GM12878 (cell line): ENCODE measurements at regions not wholly inside any gene's neighbourhood (a gene's known extent, or its start where the extent isn't known, plus 50 kb on each side); places are given as distances from the start of the nearest gene placed in this dataset.

Experiments used
- CREB1 ChIP-seq: IDR thresholded peaks from 2 replicates; pipeline ENCODE4 v1.6.1; 2012; ENCODE audit warnings: low read depth, mild to moderate bottlenecking, inconsistent platforms
- NFIC ChIP-seq: IDR thresholded peaks from 2 replicates; pipeline ENCODE4 v1.6.1; 2012; ENCODE audit warnings: low read depth, mild to moderate bottlenecking, inconsistent platforms, low read length, moderate library complexity
- POLR2A ChIP-seq: IDR thresholded peaks from 2 replicates; pipeline ENCODE4 v1.6.1; 2011; ENCODE audit warnings: low read depth, mild to moderate bottlenecking, low read length
- RAD21 ChIP-seq: IDR thresholded peaks from 2 replicates; pipeline ENCODE4 v1.6.1; 2011; ENCODE audit warnings: mild to moderate bottlenecking, low read depth, low read length, moderate library complexity; ENCODE audit not compliant: insufficient read depth
- SP1 ChIP-seq: IDR thresholded peaks from one replicate; pipeline ENCODE4 v1.6.1; 2011; ENCODE audit warnings: low read depth, low read length
- TCF12 ChIP-seq: IDR thresholded peaks from 2 replicates; pipeline ENCODE4 v1.6.1; 2011; ENCODE audit warnings: low read depth, mild to moderate bottlenecking, low read length
- ZSCAN29 ChIP-seq: fragments of 450-650 bp; IDR thresholded peaks from 2 replicates; pipeline ENCODE4 v1.6.1; 2017; ENCODE audit warnings: mild to moderate bottlenecking, moderate library complexity
- TF ChIP-seq, protein P1 (sequence below), 3 experiments: IDR thresholded peaks in 2 of 3; conservative IDR thresholded peaks in 1 of 3; 2 replicates each; pipeline ENCODE4 v1.5.1; 2011; ENCODE audit warnings: low read depth in 3 of 3, low read length in 3 of 3, mild to moderate bottlenecking in 3 of 3, control low read depth in 2 of 3, moderate library complexity in 2 of 3, inconsistent platforms in 1 of 3, mixed read lengths in 1 of 3; ENCODE audit not compliant: control insufficient read depth in 2 of 3, insufficient read depth in 1 of 3; ENCODE audit errors: extremely low read depth in 1 of 3

DNA sequence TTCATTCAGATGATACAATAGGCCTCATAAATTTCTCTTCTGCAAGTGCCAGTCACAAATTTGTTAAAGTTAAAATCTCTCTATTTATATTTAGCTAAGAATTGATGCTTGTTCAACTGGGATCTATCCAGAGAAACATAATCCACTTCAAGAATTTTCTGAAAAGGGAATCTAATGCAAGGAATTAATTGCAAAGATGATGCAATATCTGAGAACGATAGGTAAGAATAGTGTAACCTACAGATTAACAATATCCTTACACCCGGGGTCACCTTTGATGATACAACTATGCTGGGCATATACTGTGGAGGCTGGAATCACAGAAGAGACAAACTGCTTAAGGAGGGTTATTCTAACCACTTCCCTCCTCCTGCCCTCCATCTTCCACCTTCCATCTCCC lies 295.1 kb downstream of the FOXG1 start:
- TF ChIP-seq POLR2A (no peak), NFIC (no peak), RAD21 (no peak), SP1 (no peak), CREB1 (no peak), ZSCAN29 (no peak), TCF12 (no peak)
- TF ChIP-seq, protein P1, sequence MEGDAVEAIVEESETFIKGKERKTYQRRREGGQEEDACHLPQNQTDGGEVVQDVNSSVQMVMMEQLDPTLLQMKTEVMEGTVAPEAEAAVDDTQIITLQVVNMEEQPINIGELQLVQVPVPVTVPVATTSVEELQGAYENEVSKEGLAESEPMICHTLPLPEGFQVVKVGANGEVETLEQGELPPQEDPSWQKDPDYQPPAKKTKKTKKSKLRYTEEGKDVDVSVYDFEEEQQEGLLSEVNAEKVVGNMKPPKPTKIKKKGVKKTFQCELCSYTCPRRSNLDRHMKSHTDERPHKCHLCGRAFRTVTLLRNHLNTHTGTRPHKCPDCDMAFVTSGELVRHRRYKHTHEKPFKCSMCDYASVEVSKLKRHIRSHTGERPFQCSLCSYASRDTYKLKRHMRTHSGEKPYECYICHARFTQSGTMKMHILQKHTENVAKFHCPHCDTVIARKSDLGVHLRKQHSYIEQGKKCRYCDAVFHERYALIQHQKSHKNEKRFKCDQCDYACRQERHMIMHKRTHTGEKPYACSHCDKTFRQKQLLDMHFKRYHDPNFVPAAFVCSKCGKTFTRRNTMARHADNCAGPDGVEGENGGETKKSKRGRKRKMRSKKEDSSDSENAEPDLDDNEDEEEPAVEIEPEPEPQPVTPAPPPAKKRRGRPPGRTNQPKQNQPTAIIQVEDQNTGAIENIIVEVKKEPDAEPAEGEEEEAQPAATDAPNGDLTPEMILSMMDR (IDR thresholded peaks at IDR 0.05 in 2 of 3, conservative IDR thresholded peaks at IDR 0.05 in 1 of 3; ENCODE audit: control insufficient read depth in 2 of 3, extremely low read depth in 1 of 3, insufficient read depth in 1 of 3, low read depth in 3 of 3, low read length in 3 of 3), result no peak
